Right renal cortex interstitium (tissue), 3 donors: ENCODE measurements at regions not wholly inside any gene's neighbourhood (a gene's known extent, or its start where the extent isn't known, plus 50 kb on each side); places are given as distances from the start of the nearest gene placed in this dataset.

Experiments
- DNase-seq, 3 donors: peaks; one replicate each; pipeline ENCODE4 v3.0.0-alpha.2; 2013; ENCODE audit warnings: low read depth in 3 of 3, low spot score in 2 of 3

DNA sequence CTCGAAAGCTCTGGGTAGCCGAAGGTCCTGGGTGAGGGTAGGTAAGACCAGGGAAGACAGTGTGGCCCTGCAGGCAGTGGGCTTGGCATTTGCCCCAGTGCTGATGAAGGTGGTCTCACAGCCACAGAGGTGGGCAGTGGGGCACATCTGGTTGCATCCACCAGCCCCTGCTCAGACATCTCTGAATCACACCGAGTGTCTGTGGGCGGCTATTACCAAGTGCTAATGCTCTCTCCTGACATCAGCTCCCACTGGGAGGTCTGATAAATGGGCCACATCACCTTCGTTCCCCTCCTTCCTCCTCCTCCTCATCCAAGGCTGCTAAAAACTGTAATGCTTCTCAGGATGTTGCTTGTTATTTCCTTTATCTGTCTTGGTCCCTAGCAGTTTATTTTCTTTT is 330.9 kb upstream of the COBL start:
- no peak for DNase-seq

- DNase-seq: no peak
These were observed 329.2 kb upstream of the COBL start for GRCh38 chr7:51645702-51646298.

DNA sequence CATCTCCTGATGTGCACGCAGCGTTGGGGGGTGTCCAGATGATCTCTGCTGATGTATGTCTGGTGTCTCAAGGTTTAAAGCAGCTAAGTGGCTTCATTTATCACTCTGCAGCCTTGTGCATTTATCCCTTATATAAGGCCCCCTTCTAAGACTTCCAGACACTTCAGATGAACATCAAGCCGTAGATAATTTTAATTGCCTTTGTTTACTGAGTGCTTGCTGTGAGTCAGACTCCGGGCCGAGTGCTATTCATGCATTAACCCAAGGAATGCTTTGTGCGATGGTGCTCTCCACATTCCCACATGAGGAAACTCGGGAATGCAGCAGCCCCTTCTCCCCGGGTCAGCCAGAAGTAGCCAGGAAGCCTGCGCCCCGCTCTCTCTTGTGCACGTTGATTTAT is 328.6 kb upstream of the COBL start:
- DNase-seq: no peak

DNA sequence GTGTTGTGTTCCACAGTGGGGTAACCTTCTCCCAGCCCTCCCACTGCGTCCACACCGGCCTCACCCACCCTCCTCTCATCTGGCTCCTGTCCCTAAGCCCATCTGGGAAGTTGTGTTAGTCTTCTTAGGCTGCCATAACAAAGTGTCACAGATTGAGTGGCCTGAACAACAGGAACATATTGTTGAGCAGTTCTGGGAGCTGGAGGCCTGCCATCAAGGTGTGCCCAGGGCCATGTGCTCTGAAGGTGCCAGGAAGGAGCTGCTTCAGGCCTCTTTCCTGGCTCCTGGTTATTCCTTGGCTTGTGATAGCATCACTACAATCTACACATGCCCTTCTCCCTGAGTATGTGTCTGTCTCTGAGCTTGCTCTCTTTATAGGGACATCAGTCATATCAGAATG is 327.6 kb upstream of the COBL start:
- no peak for DNase-seq

DNA sequence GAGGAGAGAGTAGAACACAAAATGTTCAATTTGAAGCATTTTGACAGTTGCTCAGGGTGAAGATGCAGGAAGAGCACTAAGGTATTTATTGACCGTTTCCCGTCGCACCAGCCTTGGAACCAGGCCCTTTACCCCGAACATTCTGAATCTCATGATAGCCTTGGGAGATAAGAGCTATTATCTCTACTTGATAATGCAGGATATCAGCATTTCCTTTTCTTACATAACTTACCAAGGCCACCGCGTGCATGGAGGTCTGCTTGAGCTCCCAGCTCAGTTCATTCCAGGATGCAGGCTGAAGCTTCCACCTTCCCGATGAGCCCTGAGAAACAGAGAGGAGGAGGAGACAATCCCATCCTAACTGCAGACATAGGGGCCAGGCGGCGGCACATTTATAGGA is 324.2 kb upstream of the COBL start:
- no peak for DNase-seq

GRCh38 chr7:51639661-51640334 is 323.2 kb upstream of the COBL start:
- DNase-seq: no peak

DNA sequence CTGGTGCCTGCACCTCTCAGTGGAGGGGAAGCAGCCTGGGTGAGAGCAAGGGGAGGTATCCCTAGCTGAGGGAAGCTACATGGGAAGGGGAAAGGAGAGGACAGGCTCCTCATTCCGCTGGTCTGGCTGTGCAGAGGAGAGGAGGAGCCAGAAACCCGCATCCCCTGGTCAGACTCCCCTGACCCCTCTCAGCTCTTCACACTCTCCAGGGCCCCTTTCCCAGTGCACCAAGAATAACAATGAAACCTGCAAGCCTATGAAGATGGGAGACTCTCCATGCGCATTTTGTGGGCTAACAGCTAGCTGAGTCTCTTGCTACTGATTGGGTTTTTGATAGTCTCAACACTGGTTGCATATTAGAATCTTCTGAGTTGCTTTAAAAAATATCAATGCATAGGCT is 319.9 kb upstream of the COBL start:
- DNase-seq: no peak

GRCh38 chr7:51635775-51636174 is 319.2 kb upstream of the COBL start:
- DNase-seq: no peak

DNA sequence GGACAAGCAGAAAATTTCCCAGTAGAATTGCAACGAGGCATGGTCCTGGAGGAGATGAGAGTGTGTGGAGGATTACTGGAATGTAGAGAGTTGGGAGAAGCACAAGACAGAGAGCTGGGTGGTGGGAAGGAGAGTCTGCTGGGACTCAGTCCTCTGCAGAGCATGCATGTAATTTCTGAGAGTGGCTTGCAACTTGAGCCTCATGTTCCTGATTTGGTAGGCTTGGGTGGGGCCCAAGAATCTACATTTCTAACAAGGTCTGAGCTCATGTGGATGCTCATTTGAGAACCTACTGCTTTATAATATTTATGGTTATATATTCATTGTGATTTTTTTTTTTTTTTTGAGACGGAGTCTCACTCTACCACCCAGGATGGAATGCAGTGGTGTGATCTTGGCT is 317.9 kb upstream of the COBL start:
- no peak for DNase-seq

DNA sequence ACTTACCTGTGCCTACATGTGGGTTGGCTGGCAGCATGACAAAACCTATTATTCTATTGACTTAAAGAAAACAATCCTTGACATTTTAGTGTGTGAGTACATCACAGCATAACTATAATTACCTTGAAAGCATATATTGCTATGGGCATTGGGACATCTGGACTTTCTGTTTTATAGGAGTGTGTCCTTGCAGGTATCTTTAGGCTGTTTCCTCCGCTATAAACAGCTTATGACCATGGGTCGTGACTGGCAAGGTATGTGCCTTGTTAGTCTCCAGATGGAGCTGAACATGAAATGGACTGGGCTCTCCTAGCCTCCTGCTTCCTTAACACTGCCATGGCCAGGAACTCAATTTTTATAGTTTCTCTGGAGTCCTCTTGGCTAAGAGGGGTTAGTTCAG is 317.4 kb upstream of the COBL start:
- no peak for DNase-seq

DNA sequence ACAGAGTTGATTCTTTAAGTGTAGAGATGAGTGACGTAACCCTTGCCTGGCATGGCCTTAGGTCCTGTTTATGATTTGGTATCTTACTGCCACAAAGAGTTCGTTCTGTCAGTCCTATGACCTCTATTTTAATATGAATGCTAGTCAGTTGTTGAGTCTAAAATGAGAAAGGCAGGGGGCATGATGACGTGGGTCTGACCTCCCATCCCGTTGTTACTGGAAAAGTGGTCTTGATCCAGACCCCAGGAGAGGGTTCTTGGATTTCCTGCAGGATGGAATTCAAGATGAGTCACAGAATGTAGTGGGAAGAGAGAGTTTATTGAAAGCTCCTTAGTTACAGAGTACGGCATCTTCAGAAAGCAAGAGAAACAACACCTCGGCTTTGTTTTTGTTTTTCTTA is 317.0 kb upstream of the COBL start:
- DNase-seq: no peak

GRCh38 chr7:51633006-51633405 is 316.4 kb upstream of the COBL start:
- no peak for DNase-seq

DNA sequence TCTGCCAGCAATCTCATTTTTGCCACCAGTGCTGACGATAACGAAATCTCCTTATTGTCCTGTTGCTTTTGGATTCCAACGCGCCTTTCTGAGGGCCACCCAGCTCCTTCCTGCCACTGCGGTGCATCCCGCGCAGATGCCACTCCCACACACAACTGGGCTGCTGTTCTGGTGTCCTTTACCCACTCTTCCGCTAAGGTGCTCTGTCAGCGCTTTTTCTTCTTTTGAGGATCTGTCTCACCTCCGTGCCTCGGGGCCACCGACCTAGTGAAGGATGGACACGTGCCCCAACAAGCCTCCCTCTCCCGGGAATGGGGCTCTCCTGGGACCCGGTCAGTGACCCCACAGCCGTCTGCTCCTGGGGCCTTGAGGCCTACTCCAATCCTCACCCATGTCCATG is 314.3 kb upstream of the COBL start:
- DNase-seq: no peak

GRCh38 chr7:51629206-51629605 is 312.6 kb upstream of the COBL start:
- DNase-seq: no peak

DNA sequence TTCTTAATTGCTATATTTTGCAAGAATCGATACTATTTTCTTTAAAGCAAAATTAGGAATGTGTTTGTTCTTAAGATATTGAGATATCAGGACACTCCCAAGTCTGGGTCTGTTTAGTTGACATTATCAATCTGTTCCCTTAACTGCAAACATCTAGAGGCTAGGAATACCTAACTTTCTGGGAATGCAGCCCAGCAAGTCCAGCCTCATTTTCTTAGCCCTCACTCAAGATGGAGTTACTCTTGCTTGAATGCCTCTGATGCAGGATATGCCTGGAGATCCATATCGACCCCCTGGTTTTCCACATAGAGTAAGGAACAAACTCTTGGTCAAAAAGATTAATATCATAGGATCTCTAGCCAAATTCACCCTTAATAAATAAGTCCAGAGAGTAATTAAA is 305.3 kb upstream of the COBL start:
- DNase-seq: no peak

DNA sequence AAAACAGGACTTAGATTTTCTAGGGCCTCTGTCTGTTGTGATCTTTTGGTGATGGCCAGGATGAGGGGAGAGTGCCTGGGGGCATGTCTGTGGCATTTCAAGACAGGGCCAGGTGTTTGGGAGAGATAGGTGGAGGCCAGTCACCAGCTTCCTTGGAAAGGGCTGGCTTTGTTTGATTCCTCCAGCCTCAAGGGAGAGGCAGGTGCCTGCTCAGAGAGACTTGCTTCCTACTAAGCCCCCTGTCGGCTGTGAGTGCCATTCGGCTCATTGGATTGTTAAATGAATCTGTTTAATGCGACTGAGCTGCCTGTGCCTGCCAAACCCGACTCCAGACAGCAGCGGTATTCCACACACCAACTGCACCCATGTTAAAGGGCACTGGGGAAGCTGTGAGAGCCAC is 304.1 kb upstream of the COBL start:
- no peak for DNase-seq

GRCh38 chr7:51619880-51620279 is 303.3 kb upstream of the COBL start:
- no peak for DNase-seq

GRCh38 chr7:51617686-51618085 is 301.1 kb upstream of the COBL start:
- no peak for DNase-seq

GRCh38 chr7:51613911-51614357 is 297.3 kb upstream of the COBL start:
- DNase-seq: no peak

GRCh38 chr7:51611937-51612336 is 295.3 kb upstream of the COBL start:
- DNase-seq: no peak

DNA sequence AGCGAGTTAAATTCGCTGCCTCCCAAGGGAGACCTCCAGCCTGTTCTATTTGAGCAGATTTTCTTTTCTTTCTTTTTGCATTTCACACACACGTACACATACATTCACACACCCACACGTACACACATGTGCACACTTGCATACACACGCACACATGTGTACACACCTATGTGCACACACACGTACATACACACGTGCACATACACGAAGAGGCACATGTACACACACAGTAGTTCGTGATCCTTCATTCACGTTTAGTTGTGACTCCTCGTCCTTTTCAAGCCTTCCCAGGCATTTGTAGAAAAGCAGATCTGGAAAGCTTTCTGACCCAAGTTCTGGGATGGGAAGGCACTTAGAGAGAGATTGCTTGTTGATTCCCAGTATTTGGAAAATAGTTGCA is 290.8 kb upstream of the COBL start:
- DNase-seq: no peak

GRCh38 chr7:51606601-51607154 is 290.1 kb upstream of the COBL start:
- no peak for DNase-seq

DNA sequence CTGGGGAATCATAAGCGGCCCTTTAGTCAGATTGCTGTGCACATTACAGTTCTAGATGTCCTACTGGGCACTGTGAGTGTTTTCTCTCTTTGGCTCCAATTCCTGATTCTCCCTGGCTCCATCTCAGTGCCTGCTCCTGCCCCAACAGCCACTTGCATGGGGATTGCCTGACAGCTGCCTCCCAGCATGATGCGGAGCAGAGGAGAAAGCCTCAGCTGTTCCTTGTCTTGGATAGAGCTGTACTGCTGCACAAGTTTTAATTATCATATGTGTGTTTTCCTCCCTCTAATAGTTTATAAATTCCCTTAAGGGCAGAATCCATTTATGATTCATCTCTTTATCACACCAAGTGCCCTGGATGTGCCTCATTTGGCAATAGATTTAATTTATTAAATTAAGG is 285.8 kb upstream of the COBL start:
- no peak for DNase-seq
